NCI-H146 treated with DMSO at 0.1 percent for 48 hours (cell line): ENCODE measurements at regions not wholly inside any gene's neighbourhood (a gene's known extent, or its start where the extent isn't known, plus 50 kb on each side); places are given as distances from the start of the nearest gene placed in this dataset.

Source experiments
- DNase-seq: peaks from one replicate; lab custom pipeline; 2025; ENCODE audit not compliant: unreplicated experiment; lab: John Stamatoyannopoulos, UW

DNA sequence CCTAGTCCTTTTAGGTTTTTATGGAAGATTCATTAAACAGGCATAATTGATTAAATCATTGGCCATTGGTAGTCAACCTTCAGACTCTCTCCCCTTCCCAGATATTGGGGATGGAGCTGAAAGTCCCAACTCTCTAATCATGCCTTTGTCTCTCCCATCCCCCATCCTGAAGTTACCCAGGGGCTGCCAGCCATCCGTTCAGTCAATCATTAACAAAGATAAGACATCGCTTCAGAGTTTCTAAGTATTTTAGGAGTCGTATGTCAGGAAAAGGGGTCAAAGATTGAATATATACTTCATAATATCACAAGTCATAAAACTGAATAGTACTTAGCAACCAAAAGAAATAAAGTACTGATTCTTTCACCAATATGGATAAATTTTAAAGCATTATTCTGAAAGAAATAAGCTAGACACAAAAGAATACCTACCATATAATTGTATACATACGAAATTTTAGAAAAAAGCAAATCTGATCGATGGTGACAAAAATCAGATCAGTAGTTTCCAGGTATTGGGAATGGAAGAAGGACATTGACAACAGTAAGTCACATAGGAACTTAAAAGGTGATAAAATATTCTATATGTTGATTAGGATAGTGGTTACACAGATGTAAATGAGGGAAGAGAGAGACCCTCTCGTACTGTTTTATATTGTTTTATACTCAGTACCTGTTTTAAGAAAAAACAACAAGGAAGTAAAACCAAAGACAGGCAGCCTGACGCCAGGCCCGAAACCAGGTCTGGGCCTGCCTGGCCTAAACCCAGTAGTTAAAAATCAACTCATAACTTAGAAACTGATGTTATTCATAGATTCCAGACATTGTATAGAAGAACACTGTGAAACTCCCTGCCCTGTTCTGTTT is 414.4 kb downstream of the DAD1 start:
- DNase-seq: no peak

- no peak for DNase-seq
Observed at GRCh38 chr14:22168092-22168955, 420.7 kb downstream of the DAD1 start.

DNA sequence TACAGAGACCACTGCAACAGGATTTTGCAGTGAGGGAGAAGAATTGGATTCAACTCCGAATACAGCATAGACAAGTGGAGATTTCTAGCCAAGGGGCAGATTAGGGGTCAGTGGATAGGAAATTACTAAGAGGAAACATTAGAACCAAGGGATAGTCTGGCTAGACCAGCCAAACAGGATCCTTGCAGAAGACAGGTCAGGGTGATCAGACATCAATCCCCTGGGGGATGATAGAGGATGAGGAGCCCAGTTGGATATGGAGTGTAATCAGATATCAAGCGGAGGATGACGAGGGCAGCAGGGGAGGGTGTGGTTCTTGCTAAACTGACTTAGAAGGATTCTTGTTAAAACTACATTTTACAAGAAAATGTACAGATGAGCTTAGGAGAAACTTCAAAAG is 424.4 kb downstream of the DAD1 start:
- DNase-seq: no peak

DNA sequence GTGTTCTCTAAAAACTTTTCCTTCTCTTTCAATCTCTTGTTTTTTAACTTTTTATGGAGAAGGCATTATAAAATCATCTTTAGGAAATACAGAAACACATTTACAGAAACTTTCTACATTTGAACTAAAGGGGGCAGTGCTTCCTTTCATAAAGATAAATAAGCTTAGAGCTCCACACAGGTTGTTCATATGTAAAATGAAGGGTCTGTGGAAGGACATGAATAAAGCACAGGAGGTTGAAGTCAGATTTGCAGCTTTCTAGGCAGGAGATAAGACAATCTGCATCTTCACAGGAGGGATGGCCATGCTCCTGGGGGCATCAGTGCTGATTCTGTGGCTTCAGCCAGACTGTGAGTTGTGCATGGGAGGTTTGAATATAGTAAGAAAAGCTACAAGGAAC is 426.0 kb downstream of the DAD1 start:
- no peak for DNase-seq

DNA sequence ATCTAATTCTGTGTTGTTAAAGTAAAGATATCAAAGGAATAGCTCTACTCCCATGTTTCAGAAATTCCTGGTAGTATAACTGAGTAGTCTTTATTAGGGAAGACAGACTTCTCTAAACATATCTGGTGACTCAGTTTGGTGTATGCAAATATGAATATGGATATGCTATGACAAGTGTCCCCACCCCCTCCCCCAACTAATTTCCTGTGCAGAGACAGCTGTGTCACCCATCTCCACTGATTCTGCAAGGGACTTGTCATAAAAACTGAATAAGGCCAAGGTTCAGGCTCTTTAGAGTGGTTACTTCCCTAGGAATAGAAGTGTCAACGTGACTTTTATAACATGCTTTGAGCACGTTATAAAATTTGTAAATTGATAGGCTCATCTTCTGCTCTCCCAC is 429.1 kb downstream of the DAD1 start:
- DNase-seq: no peak

DNA sequence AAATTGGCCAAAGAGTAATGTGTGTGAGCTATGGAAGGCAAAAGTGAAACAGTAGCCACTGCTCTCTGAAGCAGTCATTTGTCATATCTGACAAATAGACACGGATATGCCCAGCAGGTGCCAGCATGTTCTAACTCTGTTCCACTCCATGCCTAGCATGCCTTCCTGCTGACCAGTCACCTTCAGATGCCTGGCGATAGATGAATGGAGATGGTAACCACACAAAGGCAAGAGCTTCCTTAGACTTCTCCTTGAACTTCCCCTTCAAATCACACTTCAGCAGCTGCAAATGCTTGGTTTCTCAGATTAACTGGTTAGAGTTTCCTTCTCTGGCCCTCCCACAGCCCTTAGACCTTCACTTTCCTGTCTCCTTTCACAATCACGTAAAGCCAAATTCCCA is 429.9 kb downstream of the DAD1 start:
- DNase-seq: no peak

GRCh38 chr14:22158560-22158959 is 430.5 kb downstream of the DAD1 start:
- DNase-seq: no peak

DNA sequence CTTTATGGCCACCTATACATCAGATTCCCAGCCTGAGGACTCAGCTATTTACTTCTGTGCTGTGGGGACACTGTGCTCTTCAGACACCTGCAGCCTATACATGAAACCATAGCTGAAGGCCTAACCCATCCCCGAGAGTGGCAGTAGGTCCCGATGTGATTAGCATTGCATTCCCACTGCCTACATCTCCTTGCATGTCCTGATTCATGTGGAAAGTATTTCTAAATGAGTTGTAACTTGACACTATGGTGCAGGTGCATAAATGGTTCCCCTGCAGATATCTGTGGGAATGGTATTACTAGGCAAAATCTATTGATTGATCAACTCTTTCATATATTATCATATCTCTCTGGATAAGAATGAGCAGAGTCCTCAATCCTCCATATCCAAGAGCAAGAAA is 433.5 kb downstream of the DAD1 start:
- DNase-seq: no peak

DNA sequence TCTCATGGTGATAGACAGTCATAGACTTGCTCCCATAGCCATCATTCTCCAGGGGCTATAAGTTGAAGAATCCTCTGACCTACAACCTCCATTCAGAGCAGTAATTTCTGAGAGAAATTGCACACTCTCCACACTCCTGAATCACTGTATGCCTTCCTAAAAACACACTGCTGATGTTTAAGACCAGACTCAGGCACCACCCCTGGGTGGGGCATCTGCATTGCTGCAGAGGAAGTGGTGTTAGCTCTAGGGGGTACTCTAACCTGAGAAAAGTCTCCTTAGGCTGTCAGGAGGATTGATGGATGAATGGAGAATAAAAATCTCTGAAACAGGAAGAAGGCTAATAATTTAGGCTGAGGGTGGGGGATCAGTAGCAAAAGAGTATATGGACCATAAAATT is 436.1 kb downstream of the DAD1 start:
- no peak for DNase-seq

GRCh38 chr14:22152161-22152870 is 436.7 kb downstream of the DAD1 start:
- DNase-seq: no peak

DNA sequence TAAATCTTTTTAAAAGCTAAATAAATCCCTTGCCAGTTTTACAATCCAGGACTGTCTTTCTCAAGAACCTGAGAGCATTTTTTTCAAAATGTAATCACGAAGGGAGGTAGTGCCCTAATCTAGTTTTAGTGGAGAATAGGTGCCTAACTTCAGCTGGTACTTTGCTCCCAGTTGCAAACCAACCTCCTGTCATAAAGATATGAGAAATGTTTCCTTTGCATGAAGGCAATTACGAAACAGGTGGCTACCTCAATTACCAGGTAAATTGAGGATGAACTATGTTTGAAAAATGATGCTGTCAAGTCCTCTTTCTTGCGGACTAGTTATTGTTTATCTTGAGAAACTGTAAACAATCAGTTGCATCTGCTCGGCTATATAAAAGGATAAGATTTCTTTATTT is 437.9 kb downstream of the DAD1 start:
- no peak for DNase-seq

GRCh38 chr14:22149058-22149457 is 440.0 kb downstream of the DAD1 start:
- no peak for DNase-seq

- DNase-seq: no peak
Observed at GRCh38 chr14:22147716-22148115, 441.3 kb downstream of the DAD1 start.

GRCh38 chr14:22143363-22143762 is 445.7 kb downstream of the DAD1 start:
- no peak for DNase-seq

GRCh38 chr14:22140633-22141032 is 448.4 kb downstream of the DAD1 start:
- DNase-seq: no peak

- no peak for DNase-seq
Observed at GRCh38 chr14:22131749-22132476, 457.1 kb downstream of the DAD1 start.

DNA sequence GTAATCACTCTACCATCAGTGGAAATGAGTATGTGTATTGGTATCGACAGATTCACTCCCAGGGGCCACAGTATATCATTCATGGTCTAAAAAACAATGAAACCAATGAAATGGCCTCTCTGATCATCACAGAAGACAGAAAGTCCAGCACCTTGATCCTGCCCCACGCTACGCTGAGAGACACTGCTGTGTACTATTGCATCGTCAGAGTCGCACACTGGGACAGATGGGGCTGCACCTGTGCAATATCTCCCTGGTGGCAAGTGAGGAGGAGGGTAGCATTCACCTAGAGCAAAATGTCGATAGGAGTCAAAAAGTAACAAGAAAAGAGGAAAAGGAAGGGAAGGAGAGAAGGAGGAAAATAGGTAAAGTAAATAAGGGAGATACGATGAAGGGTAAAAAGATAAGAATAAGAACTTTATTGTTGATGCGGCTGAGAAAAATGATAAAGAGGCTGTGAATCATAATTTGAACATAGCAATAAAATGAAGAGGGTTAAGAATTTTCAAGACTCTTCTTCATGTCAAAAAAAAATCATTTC is 450.5 kb upstream of the OR4E1 start:
- DNase-seq: no peak

DNA sequence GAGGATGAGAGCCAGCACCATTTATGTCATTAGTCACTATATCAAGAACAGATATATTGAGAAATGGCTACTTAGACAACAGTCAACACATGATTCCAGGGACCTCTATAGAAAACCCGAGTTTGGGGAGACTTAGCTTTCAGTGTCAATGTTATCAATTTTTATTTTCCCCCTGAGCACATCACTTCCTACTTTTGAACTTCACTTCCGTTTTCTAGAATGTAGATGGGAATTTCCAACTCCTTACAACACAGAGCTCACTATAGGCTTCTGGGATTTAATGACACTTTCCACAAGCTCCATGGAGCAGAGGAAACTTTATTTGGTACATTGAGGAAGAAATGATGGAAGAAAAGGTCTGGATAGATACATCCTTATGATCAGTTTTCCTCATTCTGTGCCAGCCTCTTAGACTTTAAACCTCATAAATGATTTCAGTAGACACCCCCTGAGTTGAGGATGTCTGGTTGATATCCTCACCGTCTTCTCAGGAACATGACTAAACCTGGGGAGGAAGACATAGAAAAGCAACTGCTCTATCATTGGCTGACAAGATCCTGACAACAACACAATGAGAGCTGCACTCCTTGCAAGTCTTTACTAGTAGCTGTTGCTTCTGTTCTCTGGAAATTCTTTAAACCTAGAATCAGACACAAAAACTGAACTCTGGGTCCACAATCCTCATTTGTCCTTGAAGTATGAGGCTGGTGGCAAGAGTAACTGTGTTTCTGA is 449.4 kb upstream of the OR4E1 start:
- no peak for DNase-seq

- DNase-seq: no peak
Observed at GRCh38 chr14:22122227-22122818, 448.7 kb upstream of the OR4E1 start.
